HepG2 (cell line): ENCODE measurements at regions not wholly inside any gene's neighbourhood (a gene's known extent, or its start where the extent isn't known, plus 50 kb on each side); places are given as distances from the start of the nearest gene placed in this dataset.

Experiments
- ARNT2 ChIP-seq: sonication (generic); formaldehyde crosslinking; IDR thresholded peaks from 2 replicates; pipeline ENCODE4 v1.8.0; 2022; ENCODE audit warnings: mild to moderate bottlenecking, low read depth, missing genetic modification reagents, moderate library complexity
- BCLAF1 ChIP-seq: fragments of 450-650 bp; IDR thresholded peaks from 2 replicates; pipeline ENCODE4 v1.6.1; 2017; ENCODE audit warnings: mild to moderate bottlenecking
- FOXO1 ChIP-seq: sonication (generic); formaldehyde crosslinking; IDR thresholded peaks from 2 replicates; pipeline ENCODE4 v1.4.0; 2020; ENCODE audit warnings: missing genetic modification reagents
- FOXO4 ChIP-seq: sonication (generic); formaldehyde crosslinking; conservative IDR thresholded peaks from 2 replicates; pipeline ENCODE4 v1.8.1; 2023; ENCODE audit warnings: missing genetic modification reagents
- GABPB1 ChIP-seq: IDR thresholded peaks from 2 replicates; pipeline ENCODE4 v1.6.1; 2016; ENCODE audit warnings: mild to moderate bottlenecking, missing genetic modification reagents, moderate library complexity, missing compliant biosample characterization
- HBP1 ChIP-seq: IDR thresholded peaks from 2 replicates; pipeline ENCODE4 v1.6.1; 2016; ENCODE audit warnings: low read depth, control low read depth
- HOXA7 ChIP-seq: sonication (generic); formaldehyde crosslinking; IDR thresholded peaks from 2 replicates; pipeline ENCODE4 v1.8.1; 2022; ENCODE audit warnings: mild to moderate bottlenecking, missing genetic modification reagents, moderate library complexity
- KDM2A ChIP-seq: sonication (generic); formaldehyde crosslinking; IDR thresholded peaks from 2 replicates; pipeline ENCODE4 v1.4.0; 2020; ENCODE audit warnings: low read depth, missing genetic modification reagents, borderline replicate concordance
- NFE2 ChIP-seq: sonication (generic); formaldehyde crosslinking; IDR thresholded peaks from 2 replicates; pipeline ENCODE4 v1.4.0; 2020; ENCODE audit warnings: missing genetic modification reagents
- NPAS2 ChIP-seq: sonication (generic); formaldehyde crosslinking; IDR thresholded peaks from 2 replicates; pipeline ENCODE4 v1.8.0; 2022; ENCODE audit warnings: mild to moderate bottlenecking, missing genetic modification reagents, borderline replicate concordance
- PHF21A ChIP-seq: sonication (generic); formaldehyde crosslinking; IDR thresholded peaks from 2 replicates; pipeline ENCODE4 v1.5.0; 2020; ENCODE audit warnings: mild to moderate bottlenecking, missing genetic modification reagents
- RBAK ChIP-seq: sonication (generic); formaldehyde crosslinking; IDR thresholded peaks from 2 replicates; pipeline ENCODE4 v1.5.1; 2020; ENCODE audit warnings: mild to moderate bottlenecking, missing genetic modification reagents
- SIN3A ChIP-seq: IDR thresholded peaks from 2 replicates; pipeline ENCODE4 v1.6.1; 2011; ENCODE audit warnings: low read depth, mild to moderate bottlenecking, control low read depth, low read length, borderline replicate concordance
- THAP8 ChIP-seq: sonication (generic); formaldehyde crosslinking; IDR thresholded peaks from 2 replicates; pipeline ENCODE4 v1.5.1; 2020; ENCODE audit warnings: missing genetic modification reagents, mild to moderate bottlenecking, borderline replicate concordance
- ZNF33B ChIP-seq: sonication (generic); formaldehyde crosslinking; IDR thresholded peaks from 2 replicates; pipeline ENCODE4 v1.5.1; 2020; ENCODE audit warnings: mild to moderate bottlenecking, missing genetic modification reagents
- ZNF362 ChIP-seq: sonication (generic); formaldehyde crosslinking; IDR thresholded peaks from 2 replicates; pipeline ENCODE4 v1.4.0; 2020; ENCODE audit warnings: missing genetic modification reagents, mild to moderate bottlenecking, borderline replicate concordance
- ZNF563 ChIP-seq: sonication (generic); formaldehyde crosslinking; IDR thresholded peaks from 2 replicates; pipeline ENCODE4 v1.8.0; 2022; ENCODE audit warnings: mild to moderate bottlenecking, moderate library complexity, missing genetic modification reagents
- ZNF572 ChIP-seq: sonication (generic); formaldehyde crosslinking; IDR thresholded peaks from 2 replicates; pipeline ENCODE4 v1.5.1; 2020; ENCODE audit warnings: mild to moderate bottlenecking, missing genetic modification reagents
- ZSCAN12 ChIP-seq: sonication (generic); formaldehyde crosslinking; IDR thresholded peaks from 2 replicates; pipeline ENCODE4 v1.9.0; 2021; ENCODE audit warnings: mild to moderate bottlenecking, missing genetic modification reagents
- ZSCAN5A ChIP-seq: sonication (generic); formaldehyde crosslinking; IDR thresholded peaks from 2 replicates; pipeline ENCODE4 v1.8.0; 2022; ENCODE audit warnings: mild to moderate bottlenecking, missing genetic modification reagents, borderline replicate concordance

- no peak for TF ChIP-seq ZSCAN12
- no peak for TF ChIP-seq ZSCAN5A (CRISPR knock-in tag)
- TF ChIP-seq RBAK: no peak
- TF ChIP-seq HOXA7 (CRISPR knock-in tag): no peak
- no peak for TF ChIP-seq SIN3A
- TF ChIP-seq HBP1 (CRISPR knock-in tag): no peak
- no peak for TF ChIP-seq BCLAF1
- TF ChIP-seq GABPB1 (CRISPR knock-in tag): no peak
- no peak for TF ChIP-seq ZNF33B (CRISPR knock-in tag)
- no peak for TF ChIP-seq ARNT2 (CRISPR knock-in tag)
- no peak for TF ChIP-seq ZNF572 (CRISPR knock-in tag)
- no peak for TF ChIP-seq NPAS2 (CRISPR knock-in tag)
- no peak for TF ChIP-seq KDM2A
- TF ChIP-seq PHF21A (CRISPR knock-in tag): peak; percentile 72
- TF ChIP-seq ZNF563 (CRISPR knock-in tag): no peak
- peak; percentile 77 for TF ChIP-seq FOXO1
- TF ChIP-seq THAP8 (CRISPR knock-in tag): no peak
- TF ChIP-seq FOXO4: no peak
- no peak for TF ChIP-seq ZNF362
- TF ChIP-seq NFE2 (CRISPR knock-in tag): no peak
Observed at GRCh38 chr1:4265836-4266235, 365.8 kb upstream of the C1orf174 start (continued).
